ENCODE measurements at regions not wholly inside any gene's neighbourhood (a gene's known extent, or its start where the extent isn't known, plus 50 kb on each side); places are given as distances from the start of the nearest gene placed in this dataset.

GRCh38 chr10:50997461-50997860 lies 76.8 kb upstream of the PRKG1 start:
- TF ChIP-seq CTCF (IDR thresholded peaks at IDR 0.05), result no peak
- no peak for TF ChIP-seq POLR2A (IDR thresholded peaks at IDR 0.05)

Data from sigmoid colon (tissue), 3 donors.